RWPE2 (cell line): ENCODE measurements at regions not wholly inside any gene's neighbourhood (a gene's known extent, or its start where the extent isn't known, plus 50 kb on each side); places are given as distances from the start of the nearest gene placed in this dataset.

Experiments used
- ATAC-seq: fragments of 200-7000 bp; cut with Tn5 transposase; 3 replicates; pipeline ENCODE4 v1.9.1; 2021; ENCODE audit warnings: low read depth
- DNase-seq: peaks from one replicate; pipeline ENCODE4 v3.0.0-alpha.2; 2020; ENCODE audit warnings: low spot score
- H3K27ac ChIP-seq: fragments of 450-650 bp; 2 replicates; pipeline ENCODE4 v1.5.1; 2017; ENCODE audit warnings: mild to moderate bottlenecking; ENCODE audit not compliant: poor library complexity, severe bottlenecking
- H3K27me3 ChIP-seq: fragments of 250-450 bp; sonication (Bioruptor Pico); 2 replicates; pipeline ENCODE4 v1.5.1; 2021; ENCODE audit warnings: mild to moderate bottlenecking, moderate library complexity; ENCODE audit not compliant: insufficient read depth, poor library complexity, severe bottlenecking
- H3K36me3 ChIP-seq: fragments of 250-450 bp; sonication (Bioruptor Pico); 2 replicates; pipeline ENCODE4 v1.5.1; 2020; ENCODE audit warnings: low read depth, mild to moderate bottlenecking, moderate library complexity
- H3K4me1 ChIP-seq: fragments of 250-450 bp; sonication (Bioruptor Pico); 2 replicates; pipeline ENCODE4 v1.5.1; 2021; ENCODE audit warnings: mild to moderate bottlenecking, moderate library complexity; ENCODE audit not compliant: insufficient read depth, poor library complexity, severe bottlenecking
- H3K4me3 ChIP-seq: fragments of 250-450 bp; sonication (Bioruptor Pico); 2 replicates; pipeline ENCODE4 v1.5.1; 2021; ENCODE audit warnings: mild to moderate bottlenecking, moderate library complexity; ENCODE audit not compliant: severe bottlenecking
- H3K9me3 ChIP-seq: fragments of 250-450 bp; sonication (Bioruptor Pico); 2 replicates; pipeline ENCODE4 v1.5.1; 2021; ENCODE audit warnings: mild to moderate bottlenecking, moderate library complexity; ENCODE audit not compliant: severe bottlenecking
- CTCF ChIP-seq: fragments of 450-650 bp; IDR thresholded peaks from one replicate; pipeline ENCODE4 v1.5.1; 2017; ENCODE audit warnings: mild to moderate bottlenecking, moderate library complexity; ENCODE audit not compliant: poor library complexity, severe bottlenecking

- Histone ChIP-seq H3K27ac (no peak overlapping the region), H3K4me1 (no peaks in the 10 kb centered on the region), H3K4me3 (no peak overlapping the region), H3K27me3 (peaks cover 7% of the 10 kb centered on the region), H3K9me3 (no peaks in the 10 kb centered on the region), H3K36me3 (no peaks in the 10 kb centered on the region)
- TF ChIP-seq CTCF: no peak
- no peak for DNase-seq
- ATAC-seq: no peak; the same call in 2 of the 3 replicates
Observed at GRCh38 chr9:118459913-118460312, 755.7 kb downstream of the TLR4 start.

- no peaks in the 10 kb centered on the region for H3K9me3 ChIP-seq
- H3K4me3 ChIP-seq: no peak overlapping the region
- no peak for TF ChIP-seq CTCF
- no peak overlapping the region for H3K27ac ChIP-seq
- DNase-seq (no peak), ATAC-seq (no peak)
- peaks cover 7% of the 10 kb centered on the region for H3K27me3 ChIP-seq
- H3K36me3 ChIP-seq: no peaks in the 10 kb centered on the region
- H3K4me1 ChIP-seq: no peaks in the 10 kb centered on the region
Observed at GRCh38 chr9:118463419-118463818, 759.2 kb downstream of the TLR4 start.

GRCh38 chr9:118473521-118473920 is 769.3 kb downstream of the TLR4 start:
- no peak for ATAC-seq
- DNase-seq: no peak

GRCh38 chr9:118478752-118479151 is 774.5 kb downstream of the TLR4 start:
- DNase-seq (no peak), ATAC-seq (no peak)
- Histone ChIP-seq H3K36me3 (no peaks in the 10 kb centered on the region), H3K4me1 (no peaks in the 10 kb centered on the region), H3K27me3 (no peaks in the 10 kb centered on the region), H3K4me3 (no peak overlapping the region), H3K27ac (no peak overlapping the region), H3K9me3 (no peaks in the 10 kb centered on the region)
- TF ChIP-seq CTCF: no peak

More at GRCh38 chr9:118473521-118473920, 769.3 kb downstream of the TLR4 start:
- Histone ChIP-seq H3K27me3 (peaks cover 8% of the 10 kb centered on the region), H3K4me3 (no peak overlapping the region), H3K27ac (no peak overlapping the region), H3K36me3 (no peaks in the 10 kb centered on the region), H3K9me3 (no peaks in the 10 kb centered on the region), H3K4me1 (no peaks in the 10 kb centered on the region)
- no peak for TF ChIP-seq CTCF

GRCh38 chr9:118482306-118482705 is 778.1 kb downstream of the TLR4 start:
- Histone ChIP-seq H3K36me3 (no peaks in the 10 kb centered on the region), H3K9me3 (no peaks in the 10 kb centered on the region)
- no peak for ATAC-seq

More at GRCh38 chr9:118482306-118482705, 778.1 kb downstream of the TLR4 start:
- no peak for TF ChIP-seq CTCF
- H3K4me1 ChIP-seq: no peaks in the 10 kb centered on the region
- no peak for DNase-seq
- peaks cover 2% of the 10 kb centered on the region for H3K27me3 ChIP-seq
- no peak overlapping the region for H3K27ac ChIP-seq
- H3K4me3 ChIP-seq: no peak overlapping the region
